SK-N-SH treated with all-trans-retinoic acid at 6 μM for 48 hours (cell line): ENCODE measurements at regions not wholly inside any gene's neighbourhood (a gene's known extent, or its start where the extent isn't known, plus 50 kb on each side); places are given as distances from the start of the nearest gene placed in this dataset.

Experiments used
- CREB5 ChIP-seq: fragments of 250-450 bp; sonication (Bioruptor Pico); IDR thresholded peaks from 2 replicates; pipeline ENCODE4 v1.5.1; 2020; ENCODE audit warnings: low read depth, mild to moderate bottlenecking, moderate library complexity
- RARB ChIP-seq: fragments of 250-450 bp; sonication (Bioruptor Pico); IDR thresholded peaks from 2 replicates; pipeline ENCODE4 v1.8.0; 2021; ENCODE audit warnings: mild to moderate bottlenecking, moderate library complexity
- TOX ChIP-seq: fragments of 250-450 bp; sonication (Bioruptor Pico); IDR thresholded peaks from 2 replicates; pipeline ENCODE4 v1.8.0; 2021; ENCODE audit warnings: mild to moderate bottlenecking, moderate library complexity, borderline replicate concordance
- ZFP30 ChIP-seq: fragments of 450-650 bp; formaldehyde crosslinking; IDR thresholded peaks from 2 replicates; pipeline ENCODE4 v1.5.0; 2022; ENCODE audit warnings: mild to moderate bottlenecking, moderate library complexity
- ZNF70 ChIP-seq: fragments of 450-650 bp; formaldehyde crosslinking; IDR thresholded peaks from 2 replicates; pipeline ENCODE4 v1.5.0; 2020; ENCODE audit warnings: mild to moderate bottlenecking, moderate library complexity

GRCh38 chr3:161599697-161600096, 103.1 kb downstream of the OTOL1 start:
- TF ChIP-seq ZNF70 (CRISPR knock-in tag) (no peak), ZFP30 (CRISPR knock-in tag) (no peak), CREB5 (CRISPR knock-in tag) (no peak), TOX (no peak), RARB (no peak)
